ENCODE measurements at regions not wholly inside any gene's neighbourhood (a gene's known extent, or its start where the extent isn't known, plus 50 kb on each side); places are given as distances from the start of the nearest gene placed in this dataset.
"Not testable (repeated sequence)": the region's sequence is repeated elsewhere in the genome, so short reads cannot be mapped to it uniquely, and the experiment has no call there.

- DNase-seq = no peak
Measured at GRCh38 chr4:19575924-19576323, 675.8 kb upstream of the SLIT2 start.

- DNase-seq = no peak
Measured at GRCh38 chr4:19566041-19566440, 685.7 kb upstream of the SLIT2 start.

GRCh38 chr4:19562456-19562855 lies 689.2 kb upstream of the SLIT2 start:
- no peak for DNase-seq

- no peak for DNase-seq
Measured at GRCh38 chr4:19557161-19557560, 694.5 kb upstream of the SLIT2 start.

GRCh38 chr4:19556276-19556675 lies 695.4 kb upstream of the SLIT2 start:
- DNase-seq = not testable (repeated sequence)

GRCh38 chr4:19547463-19547862 lies 704.2 kb upstream of the SLIT2 start:
- no peak for DNase-seq

- no peak for DNase-seq
Measured at GRCh38 chr4:19544446-19545125, 707.1 kb upstream of the SLIT2 start.

GRCh38 chr4:19540859-19541540 lies 710.7 kb upstream of the SLIT2 start:
- DNase-seq = no peak

- DNase-seq = no peak
Measured at GRCh38 chr4:19539201-19539600, 712.5 kb upstream of the SLIT2 start.

- no peak for DNase-seq
Measured at GRCh38 chr4:19534159-19534558, 717.5 kb upstream of the SLIT2 start.

- DNase-seq = no peak
Measured at GRCh38 chr4:19531906-19532848, 719.5 kb upstream of the SLIT2 start.

- DNase-seq = no peak
Measured at GRCh38 chr4:19523964-19524363, 727.7 kb upstream of the SLIT2 start.

- DNase-seq = no peak
Measured at GRCh38 chr4:19522966-19523365, 728.7 kb upstream of the SLIT2 start.

GRCh38 chr4:19520939-19521520 lies 730.7 kb upstream of the SLIT2 start:
- no peak for DNase-seq

- DNase-seq = no peak
Measured at GRCh38 chr4:19514276-19515070, 737.2 kb upstream of the SLIT2 start.

GRCh38 chr4:19512086-19512485 lies 739.6 kb upstream of the SLIT2 start:
- DNase-seq = no peak

GRCh38 chr4:19510993-19511392 lies 740.7 kb upstream of the SLIT2 start:
- DNase-seq = no peak

- DNase-seq = no peak
Measured at GRCh38 chr4:19508442-19508841, 743.3 kb upstream of the SLIT2 start.

GRCh38 chr4:19497705-19498104 lies 754.0 kb upstream of the SLIT2 start:
- no peak for DNase-seq

GRCh38 chr4:19496756-19497155 lies 754.9 kb upstream of the SLIT2 start:
- no peak for DNase-seq

- DNase-seq = no peak
Measured at GRCh38 chr4:19494961-19495360, 756.7 kb upstream of the SLIT2 start.

GRCh38 chr4:19492606-19493005 lies 759.1 kb upstream of the SLIT2 start:
- no peak for DNase-seq

Data from NCI-H510A treated with DMSO at 0.1 percent for 48 hours (cell line).